Left ventricle myocardium inferior (tissue), 1 donor: ENCODE measurements at regions not wholly inside any gene's neighbourhood (a gene's known extent, or its start where the extent isn't known, plus 50 kb on each side); places are given as distances from the start of the nearest gene placed in this dataset.

ENCODE experiments used
- DNase-seq: peaks from one replicate; pipeline ENCODE4 v3.0.0-alpha.2; 2020
- H3K27ac ChIP-seq: fragments of 200-600 bp; replicated peaks from 2 replicates; pipeline ENCODE4 v1.8.0; 2021
- H3K27me3 ChIP-seq: fragments of 200-600 bp; 2 replicates; pipeline ENCODE4 v1.8.0; 2021; ENCODE audit warnings: low read depth
- H3K36me3 ChIP-seq: fragments of 200-600 bp; 2 replicates; pipeline ENCODE4 v1.8.0; 2021
- H3K4me1 ChIP-seq: fragments of 200-600 bp; 2 replicates; pipeline ENCODE4 v1.8.0; 2021
- H3K4me3 ChIP-seq: fragments of 200-600 bp; 2 replicates; pipeline ENCODE4 v1.8.0; 2021; ENCODE audit warnings: mild to moderate bottlenecking, moderate library complexity
- H3K9me3 ChIP-seq: fragments of 200-600 bp; replicated peaks from 2 replicates; pipeline ENCODE4 v1.8.0; 2021
- CTCF ChIP-seq: fragments of 200-600 bp; IDR thresholded peaks from 2 replicates; pipeline ENCODE4 v1.8.0; 2021; ENCODE audit warnings: antibody characterized with exemption, mild to moderate bottlenecking, borderline replicate concordance
- intact Hi-C: fragments of 100-400 bp; cut with micrococcal nuclease; formaldehyde crosslinking; loops from one replicate; pipeline ENCODE4 v1.11.0; 2022
- donor health status: DM: no; HTN: yes; CAD: no; lungs with severe emphysema.

- no peaks in the 10 kb centered on the region for H3K27me3 ChIP-seq
- no peak for TF ChIP-seq CTCF
- no peaks in the 10 kb centered on the region for H3K4me1 ChIP-seq
- no peak overlapping the region for H3K4me3 ChIP-seq
- intact Hi-C loops = no loop called here
- DNase-seq = no peak
- no peaks in the 10 kb centered on the region for H3K36me3 ChIP-seq
- H3K9me3 ChIP-seq = no peaks in the 10 kb centered on the region
- H3K27ac ChIP-seq = no peak overlapping the region
Measured at GRCh38 chr2:208929139-208929864, 494.5 kb upstream of the MAP2 start.

GRCh38 chr2:208929894-208930427 lies 493.9 kb upstream of the MAP2 start:
- no peak for TF ChIP-seq CTCF
- intact Hi-C loops = no loop called here
- DNase-seq = no peak
- Histone ChIP-seq H3K9me3 (no peaks in the 10 kb centered on the region), H3K27me3 (no peaks in the 10 kb centered on the region), H3K36me3 (no peaks in the 10 kb centered on the region), H3K4me3 (no peak overlapping the region), H3K4me1 (no peaks in the 10 kb centered on the region), H3K27ac (no peak overlapping the region)

GRCh38 chr2:208935531-208935930 lies 488.3 kb upstream of the MAP2 start:
- TF ChIP-seq CTCF = no peak

GRCh38 chr2:208937521-208937920 lies 486.3 kb upstream of the MAP2 start:
- intact Hi-C loops = no loop called here
- no peak for DNase-seq
- Histone ChIP-seq H3K9me3 (no peaks in the 10 kb centered on the region), H3K4me1 (no peaks in the 10 kb centered on the region), H3K27ac (no peak overlapping the region), H3K36me3 (no peaks in the 10 kb centered on the region), H3K27me3 (no peaks in the 10 kb centered on the region), H3K4me3 (no peak overlapping the region)
- no peak for TF ChIP-seq CTCF

More at GRCh38 chr2:208935531-208935930, 488.3 kb upstream of the MAP2 start:
- Histone ChIP-seq H3K4me3 (no peak overlapping the region), H3K4me1 (no peaks in the 10 kb centered on the region), H3K27me3 (no peaks in the 10 kb centered on the region), H3K9me3 (no peaks in the 10 kb centered on the region), H3K36me3 (no peaks in the 10 kb centered on the region), H3K27ac (no peak overlapping the region)
- DNase-seq = no peak
- intact Hi-C loops = no loop called here

GRCh38 chr2:208939852-208940251 lies 484.0 kb upstream of the MAP2 start:
- TF ChIP-seq CTCF = no peak
- H3K27me3 ChIP-seq = no peaks in the 10 kb centered on the region
- no peaks in the 10 kb centered on the region for H3K36me3 ChIP-seq
- H3K27ac ChIP-seq = no peak overlapping the region
- H3K9me3 ChIP-seq = no peaks in the 10 kb centered on the region
- H3K4me1 ChIP-seq = no peaks in the 10 kb centered on the region
- DNase-seq = no peak
- intact Hi-C loops = no loop called here
- no peak overlapping the region for H3K4me3 ChIP-seq
